Caco-2 (cell line): ENCODE measurements at regions not wholly inside any gene's neighbourhood (a gene's known extent, or its start where the extent isn't known, plus 50 kb on each side); places are given as distances from the start of the nearest gene placed in this dataset.

Experiments used
- BruUV-seq: library from RNA; stranded (reverse); fragments of 400-500 nt; replicated peaks from 2 replicates; lab custom pipeline; 2021; lab: Mats Ljungman, UMichigan
- CTCF ChIA-PET: fragments of 300-600 bp; sonication (Branson Sonifier 250); formaldehyde crosslinking; loops from one replicate; lab custom pipeline; 2022; ENCODE audit warnings: antibody characterized with exemption; lab: Charles Lee
- POLR2A ChIA-PET: fragments of 300-600 bp; sonication (Branson Sonifier 250); formaldehyde crosslinking; loops from one replicate; lab custom pipeline; 2022; ENCODE audit warnings: antibody characterized with exemption; lab: Charles Lee
- DNase-seq, 2 experiments: peaks; one replicate each; pipeline versions ENCODE4 v3.0.0 to v3.0.0-alpha.2; 2020 to 2022
- H3K27me3 ChIP-seq: replicated peaks from 2 replicates; pipeline ENCODE4 v1.6.0; 2011; ENCODE audit warnings: low read length; ENCODE audit not compliant: control insufficient read depth, insufficient read depth
- H3K36me3 ChIP-seq: 2 replicates; pipeline ENCODE4 v1.5.1; 2011; ENCODE audit warnings: low read length; ENCODE audit not compliant: control insufficient read depth, insufficient read depth
- H3K4me1 ChIP-seq: fragments of 250-450 bp; sonication (Bioruptor Pico); 2 replicates; pipeline ENCODE4 v1.5.1; 2020; ENCODE audit warnings: mild to moderate bottlenecking
- H3K4me3 ChIP-seq: 2 replicates; pipeline ENCODE4 v1.5.1; 2011; ENCODE audit warnings: low read depth, mild to moderate bottlenecking, control low read depth, low read length
- H3K9me3 ChIP-seq: fragments of 250-450 bp; sonication (Bioruptor Pico); 2 replicates; pipeline ENCODE4 v1.5.1; 2020; ENCODE audit warnings: mild to moderate bottlenecking, moderate library complexity
- H3K27ac Mint-ChIP-seq: one replicate; pipeline ENCODE4 v1.8.0; 2022; ENCODE audit warnings: mixed read lengths; ENCODE audit not compliant: unreplicated experiment
- H3K27me3 Mint-ChIP-seq: one replicate; pipeline ENCODE4 v1.8.0; 2022; ENCODE audit warnings: mixed read lengths; ENCODE audit not compliant: insufficient read depth, unreplicated experiment
- H3K36me3 Mint-ChIP-seq: one replicate; pipeline ENCODE4 v1.8.0; 2022; ENCODE audit warnings: mild to moderate bottlenecking, mixed read lengths; ENCODE audit not compliant: insufficient read depth, unreplicated experiment
- H3K4me1 Mint-ChIP-seq: one replicate; pipeline ENCODE4 v1.8.0; 2022; ENCODE audit warnings: low read depth, mixed read lengths; ENCODE audit not compliant: unreplicated experiment
- H3K4me3 Mint-ChIP-seq: one replicate; pipeline ENCODE4 v1.8.0; 2022; ENCODE audit warnings: mild to moderate bottlenecking, moderate library complexity, mixed read lengths; ENCODE audit not compliant: unreplicated experiment
- H3K9me3 Mint-ChIP-seq: one replicate; pipeline ENCODE4 v1.8.0; 2022; ENCODE audit warnings: mixed read lengths; ENCODE audit not compliant: unreplicated experiment
- intact Hi-C: fragments of 100-400 bp; cut with micrococcal nuclease; formaldehyde crosslinking; loops from one replicate; pipeline ENCODE4 v1.10.0; 2022; ENCODE audit not compliant: unreplicated experiment
- TF ChIP-seq, protein P1 (sequence below), 2 experiments: fragments of 200-600 bp in 1 of 2; IDR thresholded peaks; 1 replicate in 1 of 2; 2 replicates in 1 of 2; pipeline versions ENCODE4 v1.5.1 to v1.8.0; 2011 to 2022; ENCODE audit warnings: antibody characterized with exemption in 1 of 2, control low read depth in 1 of 2, inconsistent platforms in 1 of 2, low read depth in 1 of 2, low read length in 1 of 2, mild to moderate bottlenecking in 1 of 2, moderate library complexity in 1 of 2; ENCODE audit not compliant: insufficient read depth in 1 of 2, severe bottlenecking in 1 of 2, unreplicated experiment in 1 of 2

DNA sequence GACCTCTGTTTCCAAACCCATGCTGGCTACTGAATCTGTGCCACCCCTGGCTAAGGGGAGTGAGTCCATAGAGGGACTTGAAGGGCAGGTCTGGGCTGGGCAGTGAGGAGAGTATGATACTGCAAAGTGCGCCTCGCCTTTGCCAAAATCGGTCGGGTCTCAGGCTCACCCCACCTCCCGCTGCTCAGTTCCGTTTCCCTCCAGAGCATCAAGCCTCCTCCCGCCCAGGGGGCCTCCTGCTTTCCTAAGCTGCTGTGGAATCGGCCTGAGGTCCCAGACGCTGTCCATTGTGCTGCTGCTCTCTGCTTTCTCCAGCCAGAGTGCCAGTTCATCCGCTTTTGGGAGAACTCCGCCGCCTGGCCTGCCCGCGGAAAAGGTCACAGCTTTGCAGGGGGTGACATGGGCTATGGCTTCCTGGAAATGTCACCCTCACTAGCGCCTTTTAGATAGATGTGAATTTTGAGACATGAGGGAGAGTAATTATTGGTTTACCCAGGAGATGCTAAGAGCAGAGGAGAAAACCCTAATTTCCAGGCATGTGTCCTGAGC, 1418.4 kb downstream of the UQCRFS1 start:
- no peaks in the 10 kb centered on the region for H3K27me3 ChIP-seq
- no peaks in the 10 kb centered on the region for H3K4me1 ChIP-seq
- POLR2A ChIA-PET: no interaction called here
- Mint-ChIP-seq H3K36me3 (peaks cover 5% of the 10 kb centered on the region), H3K4me3 (peak overlapping the region; percentile 82), H3K27ac (no peak overlapping the region), H3K4me1 (peaks cover 6% of the 10 kb centered on the region), H3K9me3 (no peaks in the 10 kb centered on the region), H3K27me3 (no peaks in the 10 kb centered on the region)
- no peaks in the 10 kb centered on the region for H3K9me3 ChIP-seq
- intact Hi-C loops: no loop called here
- no peaks in the 10 kb centered on the region for H3K36me3 ChIP-seq
- CTCF ChIA-PET: no interaction called here
- peak overlapping the region; percentile 73 for H3K4me3 ChIP-seq
- no TSS peak for BruUV-seq
- DNase-seq: no peak
- TF ChIP-seq, protein P1, sequence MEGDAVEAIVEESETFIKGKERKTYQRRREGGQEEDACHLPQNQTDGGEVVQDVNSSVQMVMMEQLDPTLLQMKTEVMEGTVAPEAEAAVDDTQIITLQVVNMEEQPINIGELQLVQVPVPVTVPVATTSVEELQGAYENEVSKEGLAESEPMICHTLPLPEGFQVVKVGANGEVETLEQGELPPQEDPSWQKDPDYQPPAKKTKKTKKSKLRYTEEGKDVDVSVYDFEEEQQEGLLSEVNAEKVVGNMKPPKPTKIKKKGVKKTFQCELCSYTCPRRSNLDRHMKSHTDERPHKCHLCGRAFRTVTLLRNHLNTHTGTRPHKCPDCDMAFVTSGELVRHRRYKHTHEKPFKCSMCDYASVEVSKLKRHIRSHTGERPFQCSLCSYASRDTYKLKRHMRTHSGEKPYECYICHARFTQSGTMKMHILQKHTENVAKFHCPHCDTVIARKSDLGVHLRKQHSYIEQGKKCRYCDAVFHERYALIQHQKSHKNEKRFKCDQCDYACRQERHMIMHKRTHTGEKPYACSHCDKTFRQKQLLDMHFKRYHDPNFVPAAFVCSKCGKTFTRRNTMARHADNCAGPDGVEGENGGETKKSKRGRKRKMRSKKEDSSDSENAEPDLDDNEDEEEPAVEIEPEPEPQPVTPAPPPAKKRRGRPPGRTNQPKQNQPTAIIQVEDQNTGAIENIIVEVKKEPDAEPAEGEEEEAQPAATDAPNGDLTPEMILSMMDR (IDR thresholded peaks at IDR 0.05; ENCODE audit: insufficient read depth in 1 of 2, low read depth in 1 of 2, low read length in 1 of 2, severe bottlenecking in 1 of 2, unreplicated experiment in 1 of 2): no peak

DNA sequence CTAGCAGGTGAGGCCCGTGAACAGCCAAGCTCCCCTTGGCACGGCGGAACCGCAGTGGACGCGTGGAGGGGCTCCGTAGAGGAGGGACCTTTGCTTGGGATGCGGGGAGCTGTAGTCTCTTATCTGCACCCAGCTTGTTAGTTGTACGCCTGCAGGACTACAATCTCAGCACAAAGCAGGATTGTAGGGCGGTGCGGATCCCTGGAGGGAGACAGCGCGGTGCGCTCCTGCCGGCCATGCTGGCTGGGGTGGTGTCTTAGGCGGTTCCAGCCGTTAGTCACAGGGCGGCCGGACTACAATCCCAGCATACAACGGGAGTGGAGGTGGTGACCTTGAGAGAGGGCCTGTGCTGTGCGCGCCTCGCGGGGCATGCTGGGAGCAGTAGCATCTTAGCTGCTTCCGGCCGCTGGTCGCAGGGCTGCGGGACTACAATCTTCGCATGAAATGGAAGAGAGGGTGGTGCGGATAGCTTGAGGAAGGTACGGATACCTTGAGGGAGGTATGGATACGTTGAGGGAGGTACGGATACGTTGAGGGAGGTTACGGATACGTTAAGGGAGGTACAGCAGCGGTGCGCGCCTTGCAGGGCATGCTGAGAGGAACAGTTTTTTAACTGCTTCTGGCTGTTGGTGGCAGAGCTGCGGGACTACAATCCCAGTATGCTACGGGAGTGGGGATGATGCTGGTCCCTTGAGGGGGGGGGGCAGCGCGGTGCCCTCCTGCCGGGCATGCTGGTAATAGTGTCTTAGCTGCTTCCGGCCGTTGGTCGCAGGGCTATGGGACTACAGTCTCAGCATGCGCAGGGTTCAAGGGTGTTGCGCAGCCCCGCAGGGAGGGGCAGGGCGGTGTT, 1419.1 kb downstream of the UQCRFS1 start:
- TSS peak; percentile 24 for BruUV-seq
- no peaks in the 10 kb centered on the region for H3K27me3 ChIP-seq
- Mint-ChIP-seq H3K4me3 (peak overlapping the region; percentile 82), H3K4me1 (peaks cover 6% of the 10 kb centered on the region), H3K36me3 (peaks cover 2% of the 10 kb centered on the region), H3K9me3 (no peaks in the 10 kb centered on the region), H3K27ac (peak overlapping the region; percentile 69), H3K27me3 (no peaks in the 10 kb centered on the region)
- DNase-seq: peak; percentile 93 to 96
- TF ChIP-seq, protein P1 (IDR thresholded peaks at IDR 0.05; ENCODE audit: insufficient read depth in 1 of 2, low read depth in 1 of 2, low read length in 1 of 2, severe bottlenecking in 1 of 2, unreplicated experiment in 1 of 2): no peak
- peak overlapping the region; percentile 73 for H3K4me3 ChIP-seq
- POLR2A ChIA-PET: no interaction called here
- no peaks in the 10 kb centered on the region for H3K4me1 ChIP-seq
- CTCF ChIA-PET: interaction anchor here (1.1 kb wide), 1 partner anchor 18 kb away, joined by 3 read pairs; no protein-coding TSS in a partner anchor
- H3K36me3 ChIP-seq: no peaks in the 10 kb centered on the region
- H3K9me3 ChIP-seq: no peaks in the 10 kb centered on the region
- intact Hi-C loops: loop anchor here (1.0 kb wide), 1 partner anchor 19 kb away; no protein-coding TSS in a partner anchor

DNA sequence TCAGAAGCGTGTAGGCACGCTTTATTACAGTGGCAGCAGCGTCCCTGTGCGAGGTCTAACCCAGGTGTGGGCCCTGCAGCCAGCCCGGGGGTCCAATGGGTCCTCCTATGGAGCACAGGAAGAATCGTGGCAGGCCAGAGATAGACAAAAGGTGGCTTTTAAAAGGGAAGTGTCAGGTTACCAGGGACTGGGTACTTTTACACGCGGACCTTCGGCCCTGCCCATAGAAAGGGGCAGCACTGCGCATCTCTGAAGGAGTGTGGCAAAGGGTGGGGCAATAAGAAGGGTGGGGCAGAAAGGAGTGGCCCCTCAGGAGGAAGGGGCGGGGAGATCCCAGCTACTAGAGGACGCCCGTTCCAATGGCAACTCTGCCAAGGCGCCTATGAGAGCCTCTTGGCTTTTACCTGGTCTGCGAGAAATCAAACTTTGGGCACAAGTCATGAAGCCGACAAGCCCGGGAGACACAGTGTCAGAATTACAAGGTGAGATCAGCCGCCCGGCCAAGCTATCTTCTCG, 1419.8 kb downstream of the UQCRFS1 start:
- no peaks in the 10 kb centered on the region for H3K9me3 Mint-ChIP-seq
- intact Hi-C loops: loop anchor here (1.0 kb wide), 1 partner anchor 18 kb away; no protein-coding TSS in a partner anchor
- H3K27ac Mint-ChIP-seq: peak overlapping the region; percentile 69
- H3K4me3 ChIP-seq: peak overlapping the region; percentile 73
- H3K4me1 ChIP-seq: no peaks in the 10 kb centered on the region
- no peaks in the 10 kb centered on the region for H3K36me3 ChIP-seq
- DNase-seq: peak; percentile 79 to 89
- H3K27me3 ChIP-seq: no peaks in the 10 kb centered on the region
- POLR2A ChIA-PET: no interaction called here
- peak overlapping the region; percentile 82 for H3K4me3 Mint-ChIP-seq
- BruUV-seq: no TSS peak
- H3K36me3 Mint-ChIP-seq: no peaks in the 10 kb centered on the region
- no peaks in the 10 kb centered on the region for H3K27me3 Mint-ChIP-seq
- TF ChIP-seq, protein P1 (IDR thresholded peaks at IDR 0.05; ENCODE audit: insufficient read depth in 1 of 2, low read depth in 1 of 2, low read length in 1 of 2, severe bottlenecking in 1 of 2, unreplicated experiment in 1 of 2): peak in 1 of 2 experiments; percentile 4
- H3K9me3 ChIP-seq: no peaks in the 10 kb centered on the region
- CTCF ChIA-PET: interaction anchor here (1.1 kb wide), 1 partner anchor 17 kb away, joined by 3 read pairs; no protein-coding TSS in a partner anchor
- peaks cover 6% of the 10 kb centered on the region for H3K4me1 Mint-ChIP-seq
